ENCODE measurements at regions not wholly inside any gene's neighbourhood (a gene's known extent, or its start where the extent isn't known, plus 50 kb on each side); places are given as distances from the start of the nearest gene placed in this dataset.
"Not testable (repeated sequence)": the region's sequence is repeated elsewhere in the genome, so short reads cannot be mapped to it uniquely, and the experiment has no call there.

DNA sequence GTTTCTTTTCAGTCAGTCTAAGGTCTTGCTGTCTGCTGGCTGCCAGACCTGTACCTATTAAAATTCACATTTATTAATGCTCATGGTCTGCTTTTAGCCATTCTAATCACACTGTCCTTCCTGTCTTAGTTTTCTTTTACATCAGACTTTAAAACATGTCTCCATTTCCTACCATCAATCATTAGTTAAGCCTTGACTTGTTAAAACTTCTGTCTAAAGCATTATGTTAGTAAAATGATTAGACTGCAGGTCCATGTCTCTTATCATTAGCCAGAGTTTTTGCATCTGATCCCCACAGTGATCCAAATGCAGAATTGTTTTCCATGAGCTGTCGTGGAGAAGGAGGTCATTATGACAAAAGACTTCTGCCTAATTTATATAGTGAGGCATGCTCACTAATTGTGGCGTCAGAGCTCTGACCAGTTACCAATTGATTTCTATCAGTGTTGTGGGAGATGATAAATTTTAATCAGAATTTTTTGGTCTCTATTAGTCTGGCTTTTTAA, 226.5 kb downstream of the DKK1 start:
- no peak for DNase-seq (ENCODE audit: low read depth, low spot score)

GRCh38 chr10:52541006-52541473, 227.0 kb downstream of the DKK1 start:
- DNase-seq (ENCODE audit: low read depth, low spot score) = no peak

DNA sequence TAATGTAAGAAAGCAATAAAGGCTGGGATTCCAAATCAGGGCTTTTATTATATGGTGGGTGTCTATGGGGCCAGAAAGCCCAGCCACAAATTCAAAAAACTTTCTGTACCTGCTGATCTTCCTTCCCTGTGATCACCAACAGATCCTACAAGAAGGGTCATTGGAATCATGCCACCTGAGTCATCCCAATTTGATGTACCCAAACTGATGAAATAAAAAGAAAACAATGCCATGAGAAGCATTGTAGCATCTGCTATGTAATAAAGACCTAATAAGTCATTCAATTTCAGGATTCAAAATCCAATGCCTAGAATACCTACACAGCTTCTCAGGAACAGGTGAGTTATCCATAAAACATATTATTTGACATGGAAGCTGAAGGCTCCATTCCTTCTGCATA, 228.8 kb downstream of the DKK1 start:
- DNase-seq (ENCODE audit: low read depth, low spot score) = no peak

DNA sequence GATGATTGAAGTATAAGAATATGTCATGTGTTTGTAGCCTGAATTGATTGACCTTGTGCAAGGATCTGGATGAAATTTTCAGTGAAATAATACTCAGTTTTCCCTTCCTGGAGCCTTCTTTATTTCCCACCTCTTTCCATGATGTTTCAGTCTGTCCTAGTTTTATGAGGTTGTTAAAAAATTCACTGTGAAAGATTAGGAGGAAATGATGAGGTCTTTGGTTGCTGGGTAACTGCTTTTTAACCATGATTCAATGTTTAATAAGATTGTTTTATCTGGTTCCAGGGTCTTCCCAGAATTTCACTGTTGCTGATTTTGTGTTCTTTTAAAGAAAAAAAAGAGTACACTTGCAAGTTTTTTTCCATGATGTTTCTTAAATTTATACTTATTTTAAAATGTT, 221.5 kb downstream of the MBL2 start:
- no peak for DNase-seq (ENCODE audit: low read depth, low spot score)

DNA sequence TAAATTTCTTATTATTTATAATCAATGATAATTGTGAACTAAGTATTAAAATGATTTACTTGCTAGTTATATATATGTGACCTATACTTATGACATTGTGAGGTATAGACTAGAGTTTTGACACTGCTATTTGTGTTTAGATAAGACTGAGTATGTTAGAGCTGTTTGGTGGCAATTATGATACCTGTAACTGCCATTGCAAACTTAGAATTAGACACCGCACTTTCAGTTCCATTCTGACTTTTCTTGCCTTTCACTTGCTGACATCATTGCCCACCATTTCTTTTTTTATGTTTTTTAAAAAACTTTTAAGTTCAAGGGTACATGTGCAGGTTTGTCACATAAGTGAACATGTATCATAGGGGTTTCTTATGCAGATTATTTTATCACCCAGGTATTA, 214.5 kb downstream of the MBL2 start:
- no peak for DNase-seq (ENCODE audit: low read depth, low spot score)

DNA sequence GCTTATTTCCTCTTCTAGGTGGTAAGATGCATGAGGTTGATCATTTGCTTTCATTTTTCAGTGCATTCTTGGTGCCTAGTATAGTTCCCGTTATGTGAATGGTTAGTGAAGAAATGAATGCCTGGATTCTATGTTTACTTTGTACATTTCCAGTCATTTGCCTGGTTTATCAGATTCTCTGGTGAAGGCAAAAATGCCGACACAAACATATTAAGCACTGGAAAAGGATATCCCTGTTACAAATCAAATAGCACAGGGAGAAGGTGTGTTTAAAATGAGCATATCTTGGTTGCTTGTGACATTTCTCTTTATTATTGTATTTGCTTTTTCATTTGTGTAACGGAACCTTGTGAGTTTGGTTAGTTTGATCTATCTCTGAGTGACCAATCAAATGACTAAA, 211.3 kb downstream of the MBL2 start:
- DNase-seq (ENCODE audit: low read depth, low spot score) = no peak

DNA sequence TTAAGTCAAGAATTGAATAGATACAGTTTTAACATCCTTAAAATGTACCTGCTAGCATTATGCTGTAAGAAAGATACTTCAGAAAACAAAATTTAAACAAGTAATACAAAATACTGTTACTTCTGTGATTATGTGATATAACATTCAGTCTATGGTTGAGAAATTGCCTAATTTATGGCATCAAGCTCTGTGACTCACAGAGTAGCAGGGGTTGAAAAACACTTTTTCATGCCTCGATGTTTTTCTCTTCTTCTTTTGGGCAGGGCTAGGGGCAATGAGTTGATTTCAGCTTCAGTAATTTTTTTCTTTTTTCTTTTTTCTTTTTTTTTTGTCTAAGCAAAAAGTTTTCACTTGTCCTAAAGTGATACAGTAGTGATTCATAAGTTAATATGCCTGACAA, 209.2 kb downstream of the MBL2 start:
- no peak for DNase-seq (ENCODE audit: low read depth, low spot score)

GRCh38 chr10:52566471-52567246, 205.9 kb downstream of the MBL2 start:
- DNase-seq (ENCODE audit: low read depth, low spot score) = peak; percentile 64

- no peak for DNase-seq (ENCODE audit: low read depth, low spot score)
Observed at GRCh38 chr10:52567247-52567580, 205.4 kb downstream of the MBL2 start.

DNA sequence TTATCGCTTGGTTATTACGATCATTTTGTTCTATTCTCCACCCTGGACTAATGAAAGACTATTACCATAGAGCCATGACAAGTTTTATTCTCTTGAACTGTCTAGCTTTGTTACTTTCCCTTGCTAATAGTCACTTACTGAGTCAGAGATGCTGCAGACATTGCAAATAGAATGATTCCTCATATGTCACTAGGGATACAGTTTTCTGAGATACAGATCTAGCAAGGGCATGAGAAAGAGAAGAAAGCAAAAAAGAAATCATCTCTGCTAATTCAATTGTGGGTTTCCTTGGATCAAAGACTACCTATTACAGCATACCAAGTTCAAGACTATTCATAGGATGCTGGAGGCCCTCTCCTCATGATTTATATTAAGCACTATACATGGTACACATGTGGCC, 204.3 kb downstream of the MBL2 start:
- DNase-seq (ENCODE audit: low read depth, low spot score) = no peak

- DNase-seq (ENCODE audit: low read depth, low spot score) = no peak
Observed at GRCh38 chr10:52570490-52570889, 202.1 kb downstream of the MBL2 start.

DNA sequence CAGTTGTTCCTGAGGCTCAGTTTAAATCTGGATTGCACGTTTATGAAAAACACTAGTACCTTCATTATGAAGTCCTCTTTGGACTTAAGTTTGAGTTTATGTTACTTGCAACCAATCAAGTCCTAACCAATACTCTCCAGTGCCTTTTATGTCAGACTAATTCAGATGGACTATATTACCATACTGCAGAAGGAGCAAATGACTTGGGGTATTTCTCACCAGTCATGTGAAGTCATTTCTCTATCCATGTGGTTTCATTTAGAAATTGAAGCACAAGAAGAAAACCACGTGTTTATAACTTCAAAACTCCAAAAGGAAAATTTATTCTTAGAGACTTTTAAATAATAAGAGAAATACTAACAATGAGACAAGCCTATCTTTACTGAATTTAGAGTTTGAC, 201.6 kb downstream of the MBL2 start:
- no peak for DNase-seq (ENCODE audit: low read depth, low spot score)

GRCh38 chr10:52571516-52572182, 200.9 kb downstream of the MBL2 start:
- no peak for DNase-seq (ENCODE audit: low read depth, low spot score)

DNA sequence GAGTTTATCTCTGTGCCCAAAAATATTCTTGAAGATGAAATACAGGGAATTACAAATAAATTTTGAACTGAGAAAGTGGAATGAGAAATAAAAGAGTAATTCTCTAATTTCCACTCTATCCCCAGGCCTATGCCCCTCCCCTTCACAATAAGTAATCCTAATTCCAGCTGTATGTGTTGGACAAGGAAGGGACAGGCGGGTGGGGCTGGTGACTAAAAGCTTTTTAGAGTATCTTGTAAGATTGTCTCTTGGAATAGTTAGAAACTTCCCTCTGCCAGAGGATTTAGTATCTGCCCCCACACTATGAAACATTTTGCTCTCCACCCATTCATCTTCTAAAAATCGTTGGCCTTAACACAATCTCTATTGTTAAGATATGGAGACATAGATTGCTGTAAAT, 199.2 kb downstream of the MBL2 start:
- no peak for DNase-seq (ENCODE audit: low read depth, low spot score)

GRCh38 chr10:52574697-52575096, 197.9 kb downstream of the MBL2 start:
- DNase-seq (ENCODE audit: low read depth, low spot score) = no peak

- no peak for DNase-seq (ENCODE audit: low read depth, low spot score)
Observed at GRCh38 chr10:52577047-52577446, 195.5 kb downstream of the MBL2 start.

GRCh38 chr10:52578871-52579405, 193.6 kb downstream of the MBL2 start:
- peak; percentile 38 for DNase-seq (ENCODE audit: low read depth, low spot score)

DNA sequence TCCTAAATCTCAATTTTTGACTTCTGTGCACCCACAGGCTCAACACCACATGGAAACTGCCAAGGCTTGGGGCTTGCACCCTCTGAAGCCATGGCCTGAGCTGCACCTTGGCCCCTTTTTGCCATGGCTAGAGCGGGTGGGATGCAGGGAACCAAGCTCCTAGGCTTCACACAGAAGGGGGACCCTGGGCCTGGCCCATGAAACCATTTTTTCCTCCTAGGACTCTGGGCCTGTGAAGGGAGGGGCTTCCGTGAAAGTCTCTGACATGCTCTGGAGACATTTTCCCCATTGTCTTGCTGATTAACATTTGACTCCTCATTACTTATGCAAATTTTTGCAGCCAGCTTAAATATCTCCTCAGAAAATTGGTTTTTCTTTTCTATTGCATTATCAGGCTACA, 190.9 kb downstream of the MBL2 start:
- not testable (repeated sequence) for DNase-seq (ENCODE audit: low read depth, low spot score)

DNA sequence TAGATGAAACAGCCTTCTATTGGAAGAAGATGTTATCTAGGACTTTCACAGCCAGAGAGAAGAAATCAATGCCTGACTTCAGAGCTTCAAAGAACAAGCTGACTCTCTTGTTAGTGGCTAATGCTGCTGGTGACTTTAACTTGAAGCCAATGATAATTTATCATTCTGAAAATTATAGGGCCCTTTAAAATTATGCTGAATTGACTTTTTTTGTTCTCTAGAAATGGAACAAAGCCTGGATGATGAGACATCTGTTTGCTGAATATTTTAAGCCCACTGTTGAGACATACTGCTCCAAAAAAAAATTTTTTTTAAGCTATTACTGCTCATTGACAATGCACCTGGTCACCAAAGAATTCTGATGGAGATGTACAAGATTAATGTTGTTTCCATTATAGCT, 189.2 kb downstream of the MBL2 start:
- DNase-seq (ENCODE audit: low read depth, low spot score) = no peak

GRCh38 chr10:52586710-52587109, 185.9 kb downstream of the MBL2 start:
- DNase-seq (ENCODE audit: low read depth, low spot score) = no peak

- no peak for DNase-seq (ENCODE audit: low read depth, low spot score)
Observed at GRCh38 chr10:52597189-52597863, 175.3 kb downstream of the MBL2 start.

GRCh38 chr10:52598936-52599335, 173.6 kb downstream of the MBL2 start:
- no peak for DNase-seq (ENCODE audit: low read depth, low spot score)
